DMS53 treated with DMSO at 0.1 percent for 48 hours (cell line): ENCODE measurements at regions not wholly inside any gene's neighbourhood (a gene's known extent, or its start where the extent isn't known, plus 50 kb on each side); places are given as distances from the start of the nearest gene placed in this dataset.
"Not testable (repeated sequence)": the region's sequence is repeated elsewhere in the genome, so short reads cannot be mapped to it uniquely, and the experiment has no call there.

ENCODE experiments used
- DNase-seq: peaks from one replicate; lab custom pipeline; 2025; ENCODE audit not compliant: unreplicated experiment; lab: John Stamatoyannopoulos, UW

- DNase-seq: no peak
Measured at GRCh38 chr4:65265526-65265925, 404.8 kb downstream of the EPHA5 start.

- no peak for DNase-seq
Measured at GRCh38 chr4:65259296-65259695, 411.0 kb downstream of the EPHA5 start.

- no peak for DNase-seq
Measured at GRCh38 chr4:65250916-65251315, 419.4 kb downstream of the EPHA5 start.

- DNase-seq: no peak
Measured at GRCh38 chr4:65249111-65249510, 421.2 kb downstream of the EPHA5 start.

GRCh38 chr4:65242156-65242846 lies 428.0 kb downstream of the EPHA5 start:
- no peak for DNase-seq

- no peak for DNase-seq
Measured at GRCh38 chr4:65241257-65241997, 428.9 kb downstream of the EPHA5 start.

GRCh38 chr4:65234061-65234460 lies 436.2 kb downstream of the EPHA5 start:
- no peak for DNase-seq

GRCh38 chr4:65227628-65228027 lies 442.7 kb downstream of the EPHA5 start:
- DNase-seq: no peak

- no peak for DNase-seq
Measured at GRCh38 chr4:65223601-65224000, 446.7 kb downstream of the EPHA5 start.

- not testable (repeated sequence) for DNase-seq
Measured at GRCh38 chr4:65223074-65223473, 447.2 kb downstream of the EPHA5 start.

- DNase-seq: no peak
Measured at GRCh38 chr4:65217179-65217578, 453.1 kb downstream of the EPHA5 start.

- no peak for DNase-seq
Measured at GRCh38 chr4:65202853-65203236, 467.4 kb downstream of the EPHA5 start.

- no peak for DNase-seq
Measured at GRCh38 chr4:65202165-65202852, 468.0 kb downstream of the EPHA5 start.

GRCh38 chr4:65195666-65196065 lies 474.6 kb downstream of the EPHA5 start:
- no peak for DNase-seq

GRCh38 chr4:65195002-65195401 lies 475.3 kb downstream of the EPHA5 start:
- no peak for DNase-seq

- no peak for DNase-seq
Measured at GRCh38 chr4:65193985-65194384, 476.3 kb downstream of the EPHA5 start.

GRCh38 chr4:65190780-65191179 lies 479.5 kb downstream of the EPHA5 start:
- DNase-seq: no peak

GRCh38 chr4:65175585-65175984 lies 494.7 kb downstream of the EPHA5 start:
- DNase-seq: no peak

- DNase-seq: no peak
Measured at GRCh38 chr4:65170768-65171514, 499.3 kb downstream of the EPHA5 start.

GRCh38 chr4:65167719-65168118 lies 502.6 kb downstream of the EPHA5 start:
- no peak for DNase-seq

GRCh38 chr4:65152205-65152604 lies 518.1 kb downstream of the EPHA5 start:
- no peak for DNase-seq
